Erythroblast (primary cell): ENCODE measurements at regions not wholly inside any gene's neighbourhood (a gene's known extent, or its start where the extent isn't known, plus 50 kb on each side); places are given as distances from the start of the nearest gene placed in this dataset.

Experiments
- GATA1 ChIP-seq: IDR thresholded peaks from 2 replicates; pipeline ENCODE4 v1.6.1; 2011; ENCODE audit warnings: low read depth, mild to moderate bottlenecking, control low read depth, low read length, moderate library complexity
- POLR2A ChIP-seq: IDR thresholded peaks from 2 replicates; pipeline ENCODE4 v1.6.1; 2011; ENCODE audit warnings: mild to moderate bottlenecking, low read length

GRCh38 chr12:22874151-22874550, 249.2 kb downstream of the ETNK1 start:
- TF ChIP-seq POLR2A (no peak), GATA1 (no peak)
